Liver (tissue), 8 donors: ENCODE measurements at regions not wholly inside any gene's neighbourhood (a gene's known extent, or its start where the extent isn't known, plus 50 kb on each side); places are given as distances from the start of the nearest gene placed in this dataset.

Experiments
- DNase-seq: peaks from one replicate; pipeline ENCODE4 v3.0.0-alpha.2; 2017; ENCODE audit warnings: low spot score
- H3K27ac ChIP-seq, 2 donors: one replicate each; pipeline ENCODE4 v1.7.0; 2013; ENCODE audit warnings: inconsistent platforms in 2 of 2, low read length in 2 of 2, control low read depth in 1 of 2, low read depth in 1 of 2, mild to moderate bottlenecking in 1 of 2
- H3K27me3 ChIP-seq, 4 donors: one replicate each; pipeline versions ENCODE4 v1.6.1 to v1.7.0; 2013; ENCODE audit warnings: low read length in 3 of 4, inconsistent platforms in 1 of 4, mild to moderate bottlenecking in 1 of 4, moderate library complexity in 1 of 4; ENCODE audit not compliant: control insufficient read depth in 4 of 4, insufficient read depth in 4 of 4
- H3K36me3 ChIP-seq, 4 donors: one replicate each; pipeline versions ENCODE4 v1.6.1 to v1.7.0; 2013; ENCODE audit warnings: low read length in 3 of 4, mild to moderate bottlenecking in 3 of 4, low read depth in 1 of 4, moderate library complexity in 1 of 4; ENCODE audit not compliant: control insufficient read depth in 4 of 4, insufficient read depth in 3 of 4
- H3K4me1 ChIP-seq, 4 donors: one replicate each; pipeline versions ENCODE4 v1.6.1 to v1.7.0; 2013; ENCODE audit warnings: low read length in 3 of 4, mild to moderate bottlenecking in 3 of 4, moderate library complexity in 1 of 4; ENCODE audit not compliant: control insufficient read depth in 4 of 4, insufficient read depth in 4 of 4
- H3K4me3 ChIP-seq, 3 donors: one replicate each; pipeline versions ENCODE4 v1.6.1 to v1.7.0; 2013; ENCODE audit warnings: low read length in 3 of 3, control low read depth in 1 of 3, low read depth in 1 of 3, mild to moderate bottlenecking in 1 of 3
- H3K9ac ChIP-seq, 2 donors: one replicate each; pipeline ENCODE4 v1.7.0; 2013; ENCODE audit warnings: low read length in 2 of 2, mild to moderate bottlenecking in 2 of 2, moderate library complexity in 2 of 2, control low read depth in 1 of 2, low read depth in 1 of 2
- H3K9me3 ChIP-seq, 4 donors: one replicate each; pipeline versions ENCODE4 v1.6.1 to v1.7.0; 2013; ENCODE audit warnings: low read length in 3 of 4; ENCODE audit not compliant: control insufficient read depth in 4 of 4
- ATF3 ChIP-seq: IDR thresholded peaks from 2 replicates; pipeline ENCODE4 v1.6.1; 2016; ENCODE audit warnings: antibody characterized with exemption
- CTCF ChIP-seq: fragments of 150-350 bp; IDR thresholded peaks from 2 replicates; pipeline ENCODE4 v1.5.1; 2017; ENCODE audit warnings: improper control_type of control experiment, low read depth, low read length; ENCODE audit not compliant: missing input control
- EGR1 ChIP-seq, 2 donors: IDR thresholded peaks; 2 replicates each; pipeline ENCODE4 v1.6.1; 2016 to 2018; ENCODE audit warnings: antibody characterized with exemption in 2 of 2, low read depth in 2 of 2
- FOXA1 ChIP-seq: IDR thresholded peaks from 2 replicates; pipeline ENCODE4 v1.6.1; 2016; ENCODE audit warnings: antibody characterized with exemption
- FOXA2 ChIP-seq: IDR thresholded peaks from 2 replicates; pipeline ENCODE4 v1.6.1; 2016; ENCODE audit warnings: antibody characterized with exemption
- GABPA ChIP-seq, 2 donors: IDR thresholded peaks in 1 of 2; conservative IDR thresholded peaks in 1 of 2; 2 replicates each; pipeline ENCODE4 v1.6.1; 2016; ENCODE audit warnings: antibody characterized with exemption in 2 of 2, mild to moderate bottlenecking in 1 of 2, moderate library complexity in 1 of 2
- HNF4A ChIP-seq, 2 donors: conservative IDR thresholded peaks; 2 replicates each; pipeline ENCODE4 v1.6.1; 2016; ENCODE audit warnings: antibody characterized with exemption in 2 of 2, mild to moderate bottlenecking in 2 of 2
- HNF4G ChIP-seq: IDR thresholded peaks from 2 replicates; pipeline ENCODE4 v1.6.1; 2016; ENCODE audit warnings: antibody characterized with exemption
- JUND ChIP-seq, 2 donors: IDR thresholded peaks; 2 replicates each; pipeline ENCODE4 v1.6.1; 2016; ENCODE audit warnings: antibody characterized with exemption in 2 of 2
- MAX ChIP-seq: IDR thresholded peaks from 2 replicates; pipeline ENCODE4 v1.6.1; 2016; ENCODE audit warnings: antibody characterized with exemption
- NR2F2 ChIP-seq: IDR thresholded peaks from 2 replicates; pipeline ENCODE4 v1.6.1; 2016; ENCODE audit warnings: antibody characterized with exemption
- RAD21 ChIP-seq, 2 donors: IDR thresholded peaks; 2 replicates each; pipeline ENCODE4 v1.6.1; 2016; ENCODE audit warnings: antibody characterized with exemption in 2 of 2, mild to moderate bottlenecking in 2 of 2
- REST ChIP-seq: IDR thresholded peaks from 2 replicates; pipeline ENCODE4 v1.6.1; 2016; ENCODE audit warnings: antibody characterized with exemption, mild to moderate bottlenecking
- RXRA ChIP-seq, 2 donors: IDR thresholded peaks; 2 replicates each; pipeline ENCODE4 v1.6.1; 2017 to 2018; ENCODE audit warnings: antibody characterized with exemption in 2 of 2, mild to moderate bottlenecking in 1 of 2
- SP1 ChIP-seq: IDR thresholded peaks from 2 replicates; pipeline ENCODE4 v1.6.1; 2018; ENCODE audit warnings: antibody characterized with exemption, mild to moderate bottlenecking
- TAF1 ChIP-seq: conservative IDR thresholded peaks from 2 replicates; pipeline ENCODE4 v1.6.1; 2016; ENCODE audit warnings: antibody characterized with exemption, mild to moderate bottlenecking
- ZBTB33 ChIP-seq: IDR thresholded peaks from 2 replicates; pipeline ENCODE4 v1.6.1; 2016; ENCODE audit warnings: antibody characterized with exemption
- WGBS: extraction: QIAGEN DNeasy Blood & Tissue Kit; methylation state at CpG from one replicate; pipeline ENCODE4 v1.1.7; 2013; 5-methylcytosine and 5-hydroxymethylcytosine counted together
- donor health status: healthy.
- donor health status: healthy.
- donor health status: healthy.
- donor health status: healthy.
- donor health status: healthy.

- no peak overlapping the region for H3K9ac ChIP-seq
- no peaks in the 10 kb centered on the region for H3K4me1 ChIP-seq
- H3K27me3 ChIP-seq = peaks cover 0 to 5% (median 2%) of the 10 kb centered on the region in 4 donors
- H3K36me3 ChIP-seq = no peaks in the 10 kb centered on the region
- H3K4me3 ChIP-seq = no peak overlapping the region
- H3K9me3 ChIP-seq = no peaks in the 10 kb centered on the region
- DNase-seq = no peak
- no peak for TF ChIP-seq FOXA1
- no peak overlapping the region for H3K27ac ChIP-seq
- 65% methylated on average over 2 of the region's 2 CpGs for WGBS
Measured at GRCh38 chr20:11376998-11377397, 540.7 kb upstream of the BTBD3 start.

- Histone ChIP-seq H3K4me1 (no peaks in the 10 kb centered on the region), H3K4me3 (no peak overlapping the region), H3K27me3 (peaks cover 0 to 5% (median 2%) of the 10 kb centered on the region in 4 donors), H3K36me3 (no peaks in the 10 kb centered on the region), H3K27ac (no peak overlapping the region), H3K9ac (no peak overlapping the region), H3K9me3 (no peaks in the 10 kb centered on the region)
- TF ChIP-seq REST = no peak
- TF ChIP-seq EGR1 (IDR thresholded peaks at IDR 0.05; ENCODE audit: low read depth in 2 of 2) = no peak
- TF ChIP-seq JUND (IDR thresholded peaks at IDR 0.05) = no peak
- no peak for TF ChIP-seq CTCF
- TF ChIP-seq SP1 = no peak
- TF ChIP-seq HNF4G = no peak
- no peak for TF ChIP-seq ATF3
- TF ChIP-seq HNF4A (conservative IDR thresholded peaks at IDR 0.05) = no peak
- TF ChIP-seq FOXA2 = no peak
- TF ChIP-seq NR2F2 = no peak
- TF ChIP-seq RAD21 (IDR thresholded peaks at IDR 0.05) = no peak
- no peak for TF ChIP-seq MAX
- TF ChIP-seq GABPA (IDR thresholded peaks at IDR 0.05 in 1 of 2, conservative IDR thresholded peaks at IDR 0.05 in 1 of 2) = no peak
- no peak for TF ChIP-seq ZBTB33
- no peak for TF ChIP-seq RXRA (IDR thresholded peaks at IDR 0.05)
- no peak for TF ChIP-seq FOXA1
- TF ChIP-seq TAF1 = no peak
- 66% methylated on average over 2 of the region's 2 CpGs for WGBS
- no peak for DNase-seq
Measured at GRCh38 chr20:11377761-11378160, 539.9 kb upstream of the BTBD3 start.
